Endothelial cell of umbilical vein (primary cell): ENCODE measurements at regions not wholly inside any gene's neighbourhood (a gene's known extent, or its start where the extent isn't known, plus 50 kb on each side); places are given as distances from the start of the nearest gene placed in this dataset.

ENCODE experiments used
- BruUV-seq: library from RNA; stranded (reverse); fragments of 400-500 nt; replicated peaks from 2 replicates; lab custom pipeline; 2021; lab: Mats Ljungman, UMichigan
- CTCF ChIA-PET: fragments of 300-600, 350-600 bp; sonication (Branson Sonifier 250); formaldehyde crosslinking; loops from one replicate; lab custom pipeline; 2021; ENCODE audit warnings: antibody characterized with exemption, inconsistent platforms; lab: Charles Lee
- POLR2A ChIA-PET: fragments of 300-600, 350-600 bp; sonication (Branson Sonifier 250); formaldehyde crosslinking; loops from one replicate; lab custom pipeline; 2021; ENCODE audit warnings: antibody characterized with exemption, inconsistent platforms; lab: Charles Lee
- DNase-seq: peaks from one replicate; pipeline ENCODE4 v3.0.0-alpha.2; 2011; ENCODE audit warnings: low read depth, low spot score
- FAIRE-seq: peaks from 2 replicates; lab custom pipeline; 2011; peaks lifted over from hg19 to GRCh38; lab: Jason Lieb, UNC
- H2AFZ ChIP-seq: 2 replicates; pipeline ENCODE4 v1.6.0; 2012; ENCODE audit warnings: low read depth, low read length, control low read depth, inconsistent platforms
- H3K27ac ChIP-seq: 2 replicates; pipeline ENCODE4 v1.5.1; 2011; ENCODE audit warnings: low read depth, mild to moderate bottlenecking, control low read depth, low read length, moderate library complexity; ENCODE audit not compliant: insufficient read depth
- H3K27me3 ChIP-seq, 2 experiments: 2 replicates each; pipeline versions ENCODE4 v1.6.0 to v1.6.1; 2011; ENCODE audit warnings: low read length in 2 of 2, mixed read lengths in 1 of 2; ENCODE audit not compliant: control insufficient read depth in 2 of 2, insufficient read depth in 2 of 2
- H3K36me3 ChIP-seq, 2 experiments: 2 replicates in 1 of 2; 3 replicates in 1 of 2; pipeline ENCODE4 v1.5.1; 2011; ENCODE audit warnings: low read length in 2 of 2, mild to moderate bottlenecking in 1 of 2, moderate library complexity in 1 of 2; ENCODE audit not compliant: control insufficient read depth in 2 of 2, insufficient read depth in 2 of 2; ENCODE audit errors: extremely low read depth in 1 of 2
- H3K4me1 ChIP-seq: 3 replicates; pipeline ENCODE4 v1.5.1; 2011; ENCODE audit warnings: mild to moderate bottlenecking, low read length; ENCODE audit not compliant: control insufficient read depth, insufficient read depth; ENCODE audit errors: extremely low read depth
- H3K4me2 ChIP-seq: 2 replicates; pipeline ENCODE4 v1.6.1; 2011; ENCODE audit warnings: low read length, control low read depth, mixed read lengths; ENCODE audit not compliant: insufficient read depth
- H3K4me3 ChIP-seq, 3 experiments: fragments of 200-600 bp in 1 of 3; sonication (generic), shearing (Covaris generic) in 1 of 3; replicated peaks in 1 of 3; 2 replicates each; pipeline ENCODE4 v1.5.1; 2011 to 2016; ENCODE audit warnings: control low read depth in 3 of 3, low read length in 3 of 3, mild to moderate bottlenecking in 2 of 3, inconsistent platforms in 1 of 3, low read depth in 1 of 3, moderate library complexity in 1 of 3; ENCODE audit not compliant: insufficient read depth in 1 of 3
- H3K79me2 ChIP-seq: 2 replicates; pipeline ENCODE4 v1.6.0; 2012; ENCODE audit warnings: low read length, inconsistent platforms; ENCODE audit not compliant: control insufficient read depth, insufficient read depth
- H3K9ac ChIP-seq: replicated peaks from 2 replicates; pipeline ENCODE3; 2011; ENCODE audit warnings: low read length, control low read depth; ENCODE audit not compliant: insufficient read depth; ENCODE audit errors: extremely low read depth
- H3K9me1 ChIP-seq: replicated peaks from 3 replicates; pipeline ENCODE4 v1.6.0; 2011; ENCODE audit warnings: mild to moderate bottlenecking, low read length; ENCODE audit not compliant: control insufficient read depth, insufficient read depth; ENCODE audit errors: extremely low read depth
- H3K9me3 ChIP-seq: replicated peaks from 2 replicates; pipeline ENCODE4 v1.5.1; 2012; ENCODE audit warnings: low read length, inconsistent platforms; ENCODE audit not compliant: control insufficient read depth, insufficient read depth
- H4K20me1 ChIP-seq: replicated peaks from 2 replicates; pipeline ENCODE3; 2011; ENCODE audit warnings: mild to moderate bottlenecking, low read length; ENCODE audit not compliant: control insufficient read depth, insufficient read depth; ENCODE audit errors: extremely low read depth
- EZH2 ChIP-seq: IDR thresholded peaks from 2 replicates; pipeline ENCODE4 v1.6.1; 2012; ENCODE audit warnings: borderline replicate concordance, low read depth, mild to moderate bottlenecking, moderate library complexity, low read length, inconsistent platforms; ENCODE audit not compliant: severe bottlenecking
- FOS ChIP-seq: IDR thresholded peaks from 2 replicates; pipeline ENCODE4 v1.6.1; 2011; ENCODE audit warnings: mild to moderate bottlenecking, low read length, moderate library complexity, borderline replicate concordance; ENCODE audit not compliant: insufficient read depth
- GATA2 ChIP-seq: IDR thresholded peaks from 2 replicates; pipeline ENCODE4 v1.7.0; 2011; ENCODE audit warnings: low read depth, mild to moderate bottlenecking, moderate library complexity, mixed read lengths, low read length; ENCODE audit not compliant: insufficient read length, insufficient read depth
- JUN ChIP-seq: IDR thresholded peaks from 2 replicates; pipeline ENCODE4 v1.6.1; 2011; ENCODE audit warnings: borderline replicate concordance, low read depth; ENCODE audit not compliant: insufficient read length, insufficient read depth
- MYC ChIP-seq: IDR thresholded peaks from one replicate; pipeline ENCODE4 v1.6.1; 2011; ENCODE audit warnings: mild to moderate bottlenecking, low read depth, low read length
- POLR2A ChIP-seq: IDR thresholded peaks from 2 replicates; pipeline ENCODE4 v1.6.1; 2012; ENCODE audit warnings: low read depth, mild to moderate bottlenecking, control low read depth, low read length
- dilution Hi-C: fragments of 300-500 bp; cut with MboI; formaldehyde crosslinking; loops from one replicate; pipeline ENCODE4 v1.15.0; 2019; ENCODE audit warnings: low sequenced_read_pairs; ENCODE audit not compliant: extremely low pct_ligation_motif_present
- intact Hi-C: fragments of 100-400 bp; cut with micrococcal nuclease; formaldehyde crosslinking; loops from one replicate; pipeline ENCODE4 v1.10.0; 2022
- TF ChIP-seq, protein P1 (sequence below), 2 donors: IDR thresholded peaks; 1 replicate in 1 of 2; 2 replicates in 1 of 2; pipeline ENCODE4 v1.5.1; 2011; ENCODE audit warnings: low read length in 2 of 2, mild to moderate bottlenecking in 2 of 2, moderate library complexity in 2 of 2, control low read depth in 1 of 2, inconsistent platforms in 1 of 2, low read depth in 1 of 2; ENCODE audit not compliant: insufficient read depth in 1 of 2; ENCODE audit errors: extremely low read depth in 1 of 2
- TF ChIP-seq, protein P2 (sequence below): IDR thresholded peaks from 2 replicates; pipeline ENCODE4 v1.6.1; 2011; ENCODE audit not compliant: insufficient read depth, insufficient read length

DNA sequence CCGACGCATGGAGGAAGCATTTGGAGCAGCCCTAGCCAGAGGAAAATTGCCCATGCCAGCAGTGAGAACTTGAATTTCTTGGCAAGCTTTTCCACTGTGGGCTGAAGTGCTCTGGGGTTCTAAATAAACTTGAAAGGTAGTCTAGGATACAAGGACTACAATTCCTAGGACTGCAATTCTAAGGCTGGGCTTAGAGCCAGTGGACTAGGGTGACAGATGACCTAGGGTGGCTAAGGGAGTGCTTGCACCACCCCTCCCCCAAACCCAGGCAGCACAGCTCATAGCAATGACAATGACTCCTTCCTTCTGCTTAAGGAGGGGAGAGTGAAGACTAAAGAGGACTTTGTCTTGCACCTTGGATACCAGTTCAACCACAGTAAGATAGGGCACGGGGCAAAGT lies 122.3 kb downstream of the THBS2 start:
- Histone ChIP-seq H3K27ac (no peak overlapping the region), H3K79me2 (no peaks in the 10 kb centered on the region), H2AFZ (no peak overlapping the region), H3K9me3 (no peaks in the 10 kb centered on the region), H3K36me3 (no peaks in the 10 kb centered on the region), H3K4me3 (no peak overlapping the region), H3K4me2 (no peak overlapping the region), H4K20me1 (no peaks in the 10 kb centered on the region), H3K27me3 (no peaks in the 10 kb centered on the region), H3K9me1 (no peaks in the 10 kb centered on the region), H3K4me1 (no peaks in the 10 kb centered on the region), H3K9ac (no peak overlapping the region)
- FAIRE-seq, result no peak
- no peak for DNase-seq
- ChIA-PET CTCF (no interaction called here), POLR2A (no interaction called here)
- TF ChIP-seq POLR2A (no peak), FOS (no peak), GATA2 (no peak), MYC (no peak), JUN (no peak), EZH2 (no peak)
- TF ChIP-seq, protein P1, sequence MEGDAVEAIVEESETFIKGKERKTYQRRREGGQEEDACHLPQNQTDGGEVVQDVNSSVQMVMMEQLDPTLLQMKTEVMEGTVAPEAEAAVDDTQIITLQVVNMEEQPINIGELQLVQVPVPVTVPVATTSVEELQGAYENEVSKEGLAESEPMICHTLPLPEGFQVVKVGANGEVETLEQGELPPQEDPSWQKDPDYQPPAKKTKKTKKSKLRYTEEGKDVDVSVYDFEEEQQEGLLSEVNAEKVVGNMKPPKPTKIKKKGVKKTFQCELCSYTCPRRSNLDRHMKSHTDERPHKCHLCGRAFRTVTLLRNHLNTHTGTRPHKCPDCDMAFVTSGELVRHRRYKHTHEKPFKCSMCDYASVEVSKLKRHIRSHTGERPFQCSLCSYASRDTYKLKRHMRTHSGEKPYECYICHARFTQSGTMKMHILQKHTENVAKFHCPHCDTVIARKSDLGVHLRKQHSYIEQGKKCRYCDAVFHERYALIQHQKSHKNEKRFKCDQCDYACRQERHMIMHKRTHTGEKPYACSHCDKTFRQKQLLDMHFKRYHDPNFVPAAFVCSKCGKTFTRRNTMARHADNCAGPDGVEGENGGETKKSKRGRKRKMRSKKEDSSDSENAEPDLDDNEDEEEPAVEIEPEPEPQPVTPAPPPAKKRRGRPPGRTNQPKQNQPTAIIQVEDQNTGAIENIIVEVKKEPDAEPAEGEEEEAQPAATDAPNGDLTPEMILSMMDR (IDR thresholded peaks at IDR 0.05; ENCODE audit: extremely low read depth in 1 of 2, insufficient read depth in 1 of 2, low read depth in 1 of 2, low read length in 2 of 2), result no peak
- TF ChIP-seq, protein P2, sequence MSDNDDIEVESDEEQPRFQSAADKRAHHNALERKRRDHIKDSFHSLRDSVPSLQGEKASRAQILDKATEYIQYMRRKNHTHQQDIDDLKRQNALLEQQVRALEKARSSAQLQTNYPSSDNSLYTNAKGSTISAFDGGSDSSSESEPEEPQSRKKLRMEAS, result no peak
- dilution Hi-C loops, result no loop called here
- no TSS peak for BruUV-seq
- intact Hi-C loops, result no loop called here
